ENCODE measurements at regions not wholly inside any gene's neighbourhood (a gene's known extent, or its start where the extent isn't known, plus 50 kb on each side); places are given as distances from the start of the nearest gene placed in this dataset.

- TF ChIP-seq, protein P1, sequence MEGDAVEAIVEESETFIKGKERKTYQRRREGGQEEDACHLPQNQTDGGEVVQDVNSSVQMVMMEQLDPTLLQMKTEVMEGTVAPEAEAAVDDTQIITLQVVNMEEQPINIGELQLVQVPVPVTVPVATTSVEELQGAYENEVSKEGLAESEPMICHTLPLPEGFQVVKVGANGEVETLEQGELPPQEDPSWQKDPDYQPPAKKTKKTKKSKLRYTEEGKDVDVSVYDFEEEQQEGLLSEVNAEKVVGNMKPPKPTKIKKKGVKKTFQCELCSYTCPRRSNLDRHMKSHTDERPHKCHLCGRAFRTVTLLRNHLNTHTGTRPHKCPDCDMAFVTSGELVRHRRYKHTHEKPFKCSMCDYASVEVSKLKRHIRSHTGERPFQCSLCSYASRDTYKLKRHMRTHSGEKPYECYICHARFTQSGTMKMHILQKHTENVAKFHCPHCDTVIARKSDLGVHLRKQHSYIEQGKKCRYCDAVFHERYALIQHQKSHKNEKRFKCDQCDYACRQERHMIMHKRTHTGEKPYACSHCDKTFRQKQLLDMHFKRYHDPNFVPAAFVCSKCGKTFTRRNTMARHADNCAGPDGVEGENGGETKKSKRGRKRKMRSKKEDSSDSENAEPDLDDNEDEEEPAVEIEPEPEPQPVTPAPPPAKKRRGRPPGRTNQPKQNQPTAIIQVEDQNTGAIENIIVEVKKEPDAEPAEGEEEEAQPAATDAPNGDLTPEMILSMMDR (IDR thresholded peaks at IDR 0.05) = no peak
- TF ChIP-seq POLR2AphosphoS5 (IDR thresholded peaks at IDR 0.05) = no peak
These were observed 162.0 kb downstream of the SPP2 start for GRCh38 chr2:234212534-234212933.

All from gastroesophageal sphincter (tissue), 3 donors.